ENCODE measurements at regions not wholly inside any gene's neighbourhood (a gene's known extent, or its start where the extent isn't known, plus 50 kb on each side); places are given as distances from the start of the nearest gene placed in this dataset.

DNA sequence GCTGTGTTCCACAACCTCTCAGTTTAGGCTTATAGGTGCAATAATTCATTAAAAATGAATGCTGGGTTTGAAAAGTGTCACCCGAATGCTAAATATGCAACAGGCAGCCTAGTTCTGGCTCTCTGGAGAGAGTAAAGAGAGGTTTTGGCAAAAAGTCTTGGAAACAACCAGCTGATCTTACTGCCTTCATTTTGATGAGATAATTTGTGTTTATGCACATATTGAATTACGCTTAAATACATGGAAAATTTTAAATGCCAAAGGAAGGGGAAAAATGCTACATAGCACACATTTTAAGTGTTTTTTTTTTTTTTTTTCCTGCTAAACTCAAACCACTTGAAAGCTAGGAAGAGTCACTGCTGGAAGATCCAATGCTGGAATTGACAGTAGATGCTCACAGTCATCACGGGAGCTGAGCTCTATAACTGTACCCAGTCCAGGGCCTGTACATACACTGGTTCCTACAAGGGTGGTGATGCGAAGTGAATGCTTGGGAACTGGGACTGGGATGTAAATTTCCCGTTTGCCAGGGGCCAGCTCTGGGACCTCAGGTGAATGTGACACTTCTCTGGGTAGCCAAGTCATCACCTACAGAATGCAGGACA, 151.5 kb downstream of the PFKFB3 start:
- TF ChIP-seq EZH2 (IDR thresholded peaks at IDR 0.05; ENCODE audit: insufficient read depth, poor library complexity, severe bottlenecking) (no peak), EZH2phosphoT487 (IDR thresholded peaks at IDR 0.05; ENCODE audit: insufficient read depth, low read depth) (no peak)
